Transverse colon (tissue), 4 donors: ENCODE measurements at regions not wholly inside any gene's neighbourhood (a gene's known extent, or its start where the extent isn't known, plus 50 kb on each side); places are given as distances from the start of the nearest gene placed in this dataset.

ENCODE experiments used
- DNase-seq: peaks from one replicate; pipeline ENCODE4 v3.0.0-alpha.2; 2019
- H3K27ac ChIP-seq, 4 donors: fragments of 200-600 bp; sonication (generic); 2 replicates each; pipeline ENCODE4 v1.5.1; 2016 to 2018; ENCODE audit warnings: inconsistent platforms in 4 of 4
- H3K27me3 ChIP-seq: fragments of 200-600 bp; sonication (generic); 2 replicates; pipeline ENCODE4 v1.5.1; 2017; ENCODE audit warnings: inconsistent platforms
- H3K36me3 ChIP-seq, 4 donors: fragments of 200-600 bp; sonication (generic); 2 replicates each; pipeline ENCODE4 v1.5.1; 2017 to 2019; ENCODE audit warnings: inconsistent platforms in 4 of 4
- H3K4me1 ChIP-seq, 4 donors: fragments of 200-600 bp; sonication (generic); 2 replicates each; pipeline ENCODE4 v1.5.1; 2017 to 2020; ENCODE audit warnings: inconsistent platforms in 4 of 4
- H3K4me3 ChIP-seq, 4 donors: fragments of 200-600 bp; sonication (generic); 1 replicate in 1 of 4; 2 replicates in 3 of 4; pipeline versions ENCODE4 v1.5.1 to v1.6.1; 2017 to 2019; ENCODE audit warnings: inconsistent platforms in 4 of 4
- H3K9me3 ChIP-seq, 2 donors: fragments of 200-600 bp; sonication (generic); 2 replicates each; pipeline ENCODE4 v1.5.1; 2017 to 2019; ENCODE audit warnings: inconsistent platforms in 2 of 2
- EP300 ChIP-seq: sonication (generic); formaldehyde crosslinking; IDR thresholded peaks from one replicate; pipeline ENCODE4 v1.6.1; 2017; ENCODE audit warnings: antibody characterized with exemption, low read depth
- POLR2A ChIP-seq: fragments of 450-650 bp; IDR thresholded peaks from one replicate; pipeline ENCODE4 v1.6.1; 2016; ENCODE audit warnings: antibody characterized with exemption, mild to moderate bottlenecking, moderate library complexity
- POLR2AphosphoS5 ChIP-seq, 3 donors: sonication (generic); formaldehyde crosslinking; IDR thresholded peaks; one replicate each; pipeline ENCODE4 v1.6.1; 2016; ENCODE audit warnings: antibody characterized with exemption in 3 of 3
- WGBS, 2 donors: methylation state at CpG; one replicate each; pipeline ENCODE4 v1.1.5; 2018; ENCODE audit warnings: low coverage in 1 of 2; 5-methylcytosine and 5-hydroxymethylcytosine counted together
- in situ Hi-C, 4 donors: fragments of 200-750 bp; cut with MboI; loops; one replicate each; pipeline versions ENCODE4 v1.15.0 to v1.15.1; 2017; ENCODE audit warnings: low sequenced_read_pairs in 3 of 4, low pct_ligation_motif_present in 1 of 4, low pct_unique_long_range_greater_than_20kb in 1 of 4
- intact Hi-C: fragments of 100-400 bp; cut with DNase I; formaldehyde crosslinking; loops from one replicate; pipeline ENCODE4 v1.15.1; 2023; ENCODE audit warnings: low total_unique reads
- TF ChIP-seq, protein P1 (sequence below), 5 experiments: fragments of 200-600 bp in 3 of 5; fragments of 450-650 bp in 2 of 5; sonication (generic) in 3 of 5; IDR thresholded peaks; 1 replicate in 2 of 5; 2 replicates in 3 of 5; pipeline ENCODE4 v1.5.1; 2016 to 2017; ENCODE audit warnings: antibody characterized with exemption in 5 of 5, inconsistent platforms in 3 of 5, mild to moderate bottlenecking in 2 of 5, moderate library complexity in 1 of 5

DNA sequence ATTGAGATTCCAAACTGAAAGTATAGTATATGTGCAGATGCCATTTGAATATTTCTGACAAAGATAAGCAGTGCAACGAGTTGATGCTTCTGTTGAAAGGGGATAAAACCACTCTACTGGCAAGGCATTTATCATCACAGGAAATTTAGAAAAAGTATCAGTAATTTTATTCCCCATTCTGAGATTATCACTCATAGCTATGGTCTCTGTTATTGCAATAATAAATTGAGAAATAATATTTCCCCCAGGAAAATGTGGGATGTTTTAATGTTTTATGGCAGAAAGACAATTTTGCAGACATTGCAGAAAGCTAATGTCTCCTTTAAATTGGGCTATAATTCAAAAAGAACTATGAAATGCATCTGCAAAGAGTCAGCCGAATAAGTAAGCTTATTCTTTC, 1612.7 kb upstream of the ACO1 start:
- no peak for TF ChIP-seq EP300
- TF ChIP-seq POLR2A: no peak
- intact Hi-C loops: no loop called here
- Histone ChIP-seq H3K27me3 (no peaks in the 10 kb centered on the region), H3K4me1 (no peaks in the 10 kb centered on the region), H3K36me3 (no peaks in the 10 kb centered on the region), H3K27ac (no peak overlapping the region), H3K9me3 (no peaks in the 10 kb centered on the region), H3K4me3 (no peak overlapping the region)
- 38 to 47% methylated on average over 2 of the region's 2 CpGs for WGBS, 2 donors
- in situ Hi-C loops: loop anchor here in 1 of 4 donors (10.0 kb wide), 1 partner anchor 63 kb away; no protein-coding TSS in a partner anchor
- no peak for DNase-seq

DNA sequence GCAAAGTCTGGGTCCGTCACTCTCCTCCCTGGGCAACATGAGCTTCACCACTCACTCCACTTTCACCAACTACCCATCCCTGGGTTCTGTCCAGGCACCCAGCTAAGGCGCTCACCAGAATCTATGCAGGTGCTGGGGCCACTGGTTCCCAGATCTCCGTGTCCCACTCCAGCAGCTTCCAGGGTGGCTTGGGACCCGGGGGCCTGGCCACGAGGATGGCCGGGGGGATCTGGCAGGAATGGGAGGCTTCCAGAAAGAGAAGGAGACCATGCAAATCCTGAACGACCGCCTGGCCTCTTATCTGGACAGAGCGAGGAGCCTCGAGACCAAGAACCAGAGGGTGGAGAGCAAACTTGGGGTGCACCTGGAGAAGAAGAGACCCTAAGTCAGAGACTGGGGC, 1611.0 kb upstream of the ACO1 start:
- 87% methylated on average over 10 of the region's 10 CpGs; no CpG with 5 or more reads in 1 of the 2 donors for WGBS, 2 donors
- no peak for DNase-seq

DNA sequence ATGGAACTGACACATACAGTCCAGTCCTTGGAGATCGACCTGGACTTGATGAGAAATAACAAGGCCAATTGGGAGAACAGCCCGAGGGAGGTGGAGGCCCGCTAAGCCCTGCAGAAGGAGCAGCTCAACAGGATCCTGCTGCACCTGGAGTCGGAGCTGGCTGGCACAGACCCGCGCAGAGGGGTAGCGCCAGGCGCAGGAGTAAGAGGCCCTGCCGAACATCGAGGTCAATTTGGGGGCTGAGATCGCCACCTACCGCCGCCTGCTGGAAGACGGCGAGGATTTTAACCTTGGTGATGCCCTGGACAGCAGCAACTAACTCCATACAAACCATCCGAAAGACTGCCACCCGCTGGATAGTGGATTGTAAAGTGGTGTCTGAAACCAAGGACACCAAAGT, 1610.1 kb upstream of the ACO1 start:
- Histone ChIP-seq H3K27me3 (no peaks in the 10 kb centered on the region), H3K4me1 (no peaks in the 10 kb centered on the region), H3K27ac (no peak overlapping the region), H3K9me3 (no peaks in the 10 kb centered on the region), H3K36me3 (no peaks in the 10 kb centered on the region), H3K4me3 (no peak overlapping the region)
- in situ Hi-C loops: loop anchor here in 1 of 4 donors (10.0 kb wide), 1 partner anchor 60 kb away; no protein-coding TSS in a partner anchor
- DNase-seq: no peak
- no peak for TF ChIP-seq POLR2AphosphoS5 (IDR thresholded peaks at IDR 0.05)
- TF ChIP-seq EP300: no peak
- TF ChIP-seq, protein P1, sequence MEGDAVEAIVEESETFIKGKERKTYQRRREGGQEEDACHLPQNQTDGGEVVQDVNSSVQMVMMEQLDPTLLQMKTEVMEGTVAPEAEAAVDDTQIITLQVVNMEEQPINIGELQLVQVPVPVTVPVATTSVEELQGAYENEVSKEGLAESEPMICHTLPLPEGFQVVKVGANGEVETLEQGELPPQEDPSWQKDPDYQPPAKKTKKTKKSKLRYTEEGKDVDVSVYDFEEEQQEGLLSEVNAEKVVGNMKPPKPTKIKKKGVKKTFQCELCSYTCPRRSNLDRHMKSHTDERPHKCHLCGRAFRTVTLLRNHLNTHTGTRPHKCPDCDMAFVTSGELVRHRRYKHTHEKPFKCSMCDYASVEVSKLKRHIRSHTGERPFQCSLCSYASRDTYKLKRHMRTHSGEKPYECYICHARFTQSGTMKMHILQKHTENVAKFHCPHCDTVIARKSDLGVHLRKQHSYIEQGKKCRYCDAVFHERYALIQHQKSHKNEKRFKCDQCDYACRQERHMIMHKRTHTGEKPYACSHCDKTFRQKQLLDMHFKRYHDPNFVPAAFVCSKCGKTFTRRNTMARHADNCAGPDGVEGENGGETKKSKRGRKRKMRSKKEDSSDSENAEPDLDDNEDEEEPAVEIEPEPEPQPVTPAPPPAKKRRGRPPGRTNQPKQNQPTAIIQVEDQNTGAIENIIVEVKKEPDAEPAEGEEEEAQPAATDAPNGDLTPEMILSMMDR (IDR thresholded peaks at IDR 0.05): no peak
- TF ChIP-seq POLR2A: no peak
- 60 to 82% methylated on average over 1 to 17 of the region's 17 CpGs for WGBS, 2 donors
- intact Hi-C loops: no loop called here

More for the DNA sequence above, 1611.0 kb upstream of the ACO1 start:
- no peak for TF ChIP-seq POLR2AphosphoS5 (IDR thresholded peaks at IDR 0.05)
- no peak for TF ChIP-seq POLR2A
- TF ChIP-seq, protein P1 (IDR thresholded peaks at IDR 0.05): no peak
- TF ChIP-seq EP300: no peak
- Histone ChIP-seq H3K4me3 (no peak overlapping the region), H3K27ac (no peak overlapping the region), H3K4me1 (no peaks in the 10 kb centered on the region), H3K9me3 (no peaks in the 10 kb centered on the region), H3K27me3 (no peaks in the 10 kb centered on the region), H3K36me3 (no peaks in the 10 kb centered on the region)
- intact Hi-C loops (no loop called here), in situ Hi-C loops (loop anchor here in 1 of 4 donors (10.0 kb wide), 1 partner anchor 61 kb away; no protein-coding TSS in a partner anchor)

DNA sequence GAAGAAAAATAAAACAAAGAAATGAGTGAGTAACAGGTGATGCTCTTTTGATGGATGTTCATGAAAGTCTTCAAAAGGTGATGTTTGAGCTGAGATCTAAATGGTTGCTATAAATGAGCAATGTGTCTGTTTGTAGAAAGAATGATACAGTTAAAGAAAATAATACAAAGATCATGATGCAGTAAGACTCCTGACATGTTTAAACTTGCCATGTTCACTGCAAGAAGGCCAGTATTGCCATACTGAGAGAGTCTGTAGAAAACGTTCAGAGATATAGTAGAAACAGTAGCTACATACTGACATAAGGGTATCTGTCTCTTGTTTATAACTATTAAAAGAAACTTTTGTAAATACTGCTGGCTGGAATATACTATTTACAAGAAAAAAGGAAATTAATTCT, 1609.2 kb upstream of the ACO1 start:
- 40 to 46% methylated on average over 1 of the region's 1 CpG for WGBS, 2 donors
- no peaks in the 10 kb centered on the region for H3K9me3 ChIP-seq
- no peak overlapping the region for H3K27ac ChIP-seq
- no peaks in the 10 kb centered on the region for H3K4me1 ChIP-seq
- in situ Hi-C loops: loop anchor here in 1 of 4 donors (10.0 kb wide), 1 partner anchor 60 kb away; no protein-coding TSS in a partner anchor
- no peak for DNase-seq
- no peak for TF ChIP-seq POLR2A
- TF ChIP-seq EP300: no peak
- no peak for TF ChIP-seq POLR2AphosphoS5 (IDR thresholded peaks at IDR 0.05)
- TF ChIP-seq, protein P1 (IDR thresholded peaks at IDR 0.05): no peak
- no peaks in the 10 kb centered on the region for H3K27me3 ChIP-seq
- H3K36me3 ChIP-seq: no peaks in the 10 kb centered on the region
- no peak overlapping the region for H3K4me3 ChIP-seq
- intact Hi-C loops: no loop called here

DNA sequence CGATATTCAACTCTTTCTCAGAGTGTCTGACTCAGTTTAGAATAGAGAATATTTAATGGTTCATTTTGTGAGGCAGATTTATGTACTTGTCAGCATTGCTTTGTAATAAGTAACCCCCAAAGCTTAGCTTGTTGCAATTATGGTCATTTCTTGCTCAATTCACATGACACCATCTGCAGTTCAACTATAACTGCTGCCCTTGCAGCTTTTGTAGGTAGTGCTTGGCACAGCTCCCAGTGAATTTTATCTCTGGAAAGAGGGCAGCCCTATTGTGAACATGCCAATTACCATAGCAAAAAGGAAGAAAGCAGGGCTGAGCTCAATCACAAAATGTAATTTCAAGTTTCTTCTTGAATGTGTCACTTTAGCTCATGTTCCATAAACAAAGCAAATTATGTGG, 1587.7 kb upstream of the ACO1 start:
- WGBS, 2 donors: 89 to 90% methylated on average over 1 of the region's 1 CpG
- in situ Hi-C loops (no loop called here), intact Hi-C loops (no loop called here)
- Histone ChIP-seq H3K4me1 (no peaks in the 10 kb centered on the region), H3K27ac (no peak overlapping the region), H3K36me3 (no peaks in the 10 kb centered on the region), H3K4me3 (no peak overlapping the region), H3K27me3 (no peaks in the 10 kb centered on the region), H3K9me3 (no peaks in the 10 kb centered on the region)
- TF ChIP-seq, protein P1 (IDR thresholded peaks at IDR 0.05): no peak
- TF ChIP-seq POLR2AphosphoS5 (IDR thresholded peaks at IDR 0.05) (no peak), EP300 (no peak)
- DNase-seq: no peak
